ENCODE measurements at regions not wholly inside any gene's neighbourhood (a gene's known extent, or its start where the extent isn't known, plus 50 kb on each side); places are given as distances from the start of the nearest gene placed in this dataset.

DNA sequence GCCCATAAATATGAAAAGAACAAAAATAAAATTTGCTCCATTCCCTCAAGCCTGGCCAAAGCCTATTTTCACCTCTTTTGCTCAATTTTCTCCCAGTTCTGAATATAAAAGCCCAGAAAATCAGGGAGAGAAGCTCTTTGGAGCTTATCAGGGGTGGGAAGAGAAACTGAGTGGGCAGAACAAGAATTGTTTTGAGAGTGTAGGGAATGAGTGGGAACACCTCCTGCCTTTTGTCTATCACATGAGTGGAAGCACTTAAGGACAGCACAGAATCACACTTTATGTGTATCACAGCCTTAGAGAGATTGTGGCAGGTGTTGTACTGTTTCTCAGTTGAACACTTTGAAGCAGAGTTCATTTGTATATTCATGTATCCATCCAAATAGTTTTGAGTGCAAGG is 139.2 kb upstream of the HMHB1 start:
- TF ChIP-seq, protein P1, sequence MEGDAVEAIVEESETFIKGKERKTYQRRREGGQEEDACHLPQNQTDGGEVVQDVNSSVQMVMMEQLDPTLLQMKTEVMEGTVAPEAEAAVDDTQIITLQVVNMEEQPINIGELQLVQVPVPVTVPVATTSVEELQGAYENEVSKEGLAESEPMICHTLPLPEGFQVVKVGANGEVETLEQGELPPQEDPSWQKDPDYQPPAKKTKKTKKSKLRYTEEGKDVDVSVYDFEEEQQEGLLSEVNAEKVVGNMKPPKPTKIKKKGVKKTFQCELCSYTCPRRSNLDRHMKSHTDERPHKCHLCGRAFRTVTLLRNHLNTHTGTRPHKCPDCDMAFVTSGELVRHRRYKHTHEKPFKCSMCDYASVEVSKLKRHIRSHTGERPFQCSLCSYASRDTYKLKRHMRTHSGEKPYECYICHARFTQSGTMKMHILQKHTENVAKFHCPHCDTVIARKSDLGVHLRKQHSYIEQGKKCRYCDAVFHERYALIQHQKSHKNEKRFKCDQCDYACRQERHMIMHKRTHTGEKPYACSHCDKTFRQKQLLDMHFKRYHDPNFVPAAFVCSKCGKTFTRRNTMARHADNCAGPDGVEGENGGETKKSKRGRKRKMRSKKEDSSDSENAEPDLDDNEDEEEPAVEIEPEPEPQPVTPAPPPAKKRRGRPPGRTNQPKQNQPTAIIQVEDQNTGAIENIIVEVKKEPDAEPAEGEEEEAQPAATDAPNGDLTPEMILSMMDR (conservative IDR thresholded peaks at IDR 0.05) = no peak
- Histone ChIP-seq H3T11ph (ENCODE audit: low read length) (no peak overlapping the region), H4K91ac (ENCODE audit: insufficient read length, low read depth, low read length) (no peak overlapping the region), H3K4me1 (ENCODE audit: insufficient read depth, low read length) (no peaks in the 10 kb centered on the region), H4K5ac (ENCODE audit: insufficient read length, low read depth, low read length) (no peak overlapping the region), H3K23me2 (ENCODE audit: insufficient read length, low read depth, low read length, poor library complexity, severe bottlenecking) (no peaks in the 10 kb centered on the region), H3K9ac (ENCODE audit: extremely low read depth, insufficient read length, low read length) (no peak overlapping the region), H2AFZ (ENCODE audit: low read length) (no peak overlapping the region), H3K56ac (ENCODE audit: insufficient read length, low read depth, low read length) (no peak overlapping the region), H3K27me3 (ENCODE audit: insufficient read depth, low read length) (no peaks in the 10 kb centered on the region), H3K18ac (ENCODE audit: insufficient read length, low read depth, low read length) (no peak overlapping the region), H3K79me2 (ENCODE audit: insufficient read depth, low read length) (no peaks in the 10 kb centered on the region), H4K8ac (replicated peaks; ENCODE audit: insufficient read length, low read depth, low read length) (no peak overlapping the region), H3K23ac (ENCODE audit: insufficient read length, low read depth, low read length) (no peak overlapping the region), H2BK5ac (ENCODE audit: insufficient read length, low read length) (no peak overlapping the region), H3K9me3 (ENCODE audit: control insufficient read depth, low read depth, low read length) (no peaks in the 10 kb centered on the region), H2BK12ac (ENCODE audit: insufficient read length, low read depth, low read length) (no peak overlapping the region), H3K79me1 (ENCODE audit: insufficient read depth, low read depth, low read length, poor library complexity, severe bottlenecking) (no peaks in the 10 kb centered on the region), H3K4ac (ENCODE audit: low read depth, low read length) (no peak overlapping the region), H3K14ac (ENCODE audit: insufficient read depth, low read length) (no peak overlapping the region), H2BK120ac (ENCODE audit: low read depth, low read length, poor library complexity, severe bottlenecking) (no peak overlapping the region), H2BK20ac (ENCODE audit: low read depth, low read length, poor library complexity, severe bottlenecking) (no peak overlapping the region), H2AK5ac (ENCODE audit: insufficient read length, low read length) (no peak overlapping the region), H2BK15ac (ENCODE audit: low read depth, low read length) (no peak overlapping the region), H3K4me2 (ENCODE audit: insufficient read depth, insufficient read length, low read length) (no peak overlapping the region), H3K27ac (ENCODE audit: insufficient read length, low read depth, low read length) (no peak overlapping the region), H4K20me1 (ENCODE audit: control insufficient read depth, insufficient read depth, insufficient read length) (no peaks in the 10 kb centered on the region)
- H3K4me1 Mint-ChIP-seq = peaks cover 0 to 5% of the 10 kb centered on the region in 2 experiments; a peak in 1 of 4 replicates
- H3K4me3 Mint-ChIP-seq = no peak overlapping the region
- H3K9me3 Mint-ChIP-seq = no peaks in the 10 kb centered on the region
- no peak overlapping the region for H3K27ac Mint-ChIP-seq
- no peaks in the 10 kb centered on the region for H3K36me3 Mint-ChIP-seq (ENCODE audit: insufficient read depth in 1 of 3, low read depth in 3 of 3)
- DNase-seq = no peak
- H3K27me3 Mint-ChIP-seq (ENCODE audit: low read depth) = no peaks in the 10 kb centered on the region; the same call in 1 of the 2 replicates

All from H9 (cell line).